ENCODE measurements at regions not wholly inside any gene's neighbourhood (a gene's known extent, or its start where the extent isn't known, plus 50 kb on each side); places are given as distances from the start of the nearest gene placed in this dataset.

- peak overlapping the region; percentile 50 to 84 (median 69) for H3K27ac ChIP-seq
- intact Hi-C loops (cut with DNase I): loop anchor here in 3 of 10 donors (5.0 to 10.0 kb wide), 6 partner anchors 45 to 143 kb away; partner anchors contain the start of gene KANK1 (in 1 of the 3)
- peaks cover 5 to 55% (median 24%) of the 10 kb centered on the region in 12 donors for H3K4me1 ChIP-seq
Observed at GRCh38 chr9:547314-547713, 294.2 kb upstream of the DMRT1 start.

DNA sequence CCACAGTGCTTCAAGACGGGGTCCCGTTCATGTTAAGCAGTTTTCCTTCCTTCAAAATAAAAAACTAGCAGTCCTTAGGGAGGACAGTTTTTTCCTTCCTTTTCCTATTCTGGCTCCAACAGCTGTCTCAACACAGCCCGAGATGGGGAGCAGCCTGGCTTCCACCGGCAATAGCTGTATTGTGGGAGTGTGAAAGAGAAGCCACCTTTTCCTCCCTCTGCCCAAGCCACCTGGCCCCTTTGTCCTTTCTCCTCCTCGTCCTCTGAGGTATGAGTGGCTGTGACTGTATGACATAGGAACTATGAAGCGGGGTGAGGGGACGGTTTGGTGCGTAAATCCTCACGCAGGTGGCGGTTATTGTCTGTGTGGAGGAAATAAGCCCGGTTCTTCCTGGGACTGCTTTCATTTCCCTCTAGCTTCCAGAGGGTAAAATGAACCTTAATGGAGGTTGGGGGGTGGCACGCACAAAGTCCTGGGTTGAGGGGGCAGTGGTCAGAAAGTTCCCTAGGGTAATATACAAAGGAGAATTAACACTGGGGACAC, 292.0 kb upstream of the DMRT1 start:
- TF ChIP-seq CTCF (IDR thresholded peaks at IDR 0.05) (no peak), POLR2A (IDR thresholded peaks at IDR 0.05) (no peak)
- Histone ChIP-seq H3K9me3 (no peaks in the 10 kb centered on the region), H3K4me3 (no peak overlapping the region), H3K27me3 (no peaks in the 10 kb centered on the region), H3K27ac (peak overlapping the region in 8 of 12 donors; percentile 12 to 60 (median 35)), H3K4me1 (peaks cover 5 to 62% (median 27%) of the 10 kb centered on the region in 12 donors), H3K36me3 (peaks cover 0 to 8% (median 0%) of the 10 kb centered on the region in 9 donors)
- ATAC-seq (no peak), DNase-seq (no peak)
- intact Hi-C loops (cut with DNase I): loop anchor here in 3 of 10 donors (5.0 to 10.0 kb wide), 6 partner anchors 47 to 145 kb away; partner anchors contain the start of gene KANK1 (in 1 of the 3)
- WGBS, 4 donors: 45 to 57% (median 49%) methylated on average over 12 of the region's 12 CpGs

More at GRCh38 chr9:547314-547713, 294.2 kb upstream of the DMRT1 start:
- WGBS, 4 donors: 25 to 37% (median 32%) methylated on average over 5 of the region's 5 CpGs
- TF ChIP-seq CTCF (IDR thresholded peaks at IDR 0.05) (no peak), POLR2A (IDR thresholded peaks at IDR 0.05) (no peak)
- peak overlapping the region in 9 of 12 donors; percentile 10 to 35 (median 25) for H3K4me3 ChIP-seq
- DNase-seq (no peak), ATAC-seq (no peak)
- H3K9me3 ChIP-seq: no peaks in the 10 kb centered on the region
- H3K36me3 ChIP-seq: peaks cover 0 to 8% (median 0%) of the 10 kb centered on the region in 9 donors
- no peaks in the 10 kb centered on the region for H3K27me3 ChIP-seq

DNA sequence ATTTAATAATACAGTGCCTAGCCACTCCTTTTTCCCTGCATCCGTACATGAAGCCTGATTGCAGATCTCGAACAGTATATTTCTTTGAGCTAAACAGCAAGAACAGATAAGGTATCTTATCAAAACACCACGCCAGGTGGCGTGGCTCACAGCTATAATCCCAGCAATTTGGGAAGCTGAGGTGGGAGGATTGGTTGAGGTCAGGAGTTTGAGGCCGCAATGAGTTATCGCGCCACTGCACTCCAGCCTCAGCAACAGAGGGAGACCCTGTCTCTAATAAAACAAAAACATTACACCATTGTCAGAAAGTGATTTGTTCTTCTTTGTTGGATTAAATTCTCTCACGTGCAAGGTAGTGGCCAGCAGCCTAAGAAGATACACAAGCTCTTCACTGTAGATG, 291.2 kb upstream of the DMRT1 start:
- Histone ChIP-seq H3K9me3 (no peaks in the 10 kb centered on the region), H3K27me3 (no peaks in the 10 kb centered on the region), H3K4me3 (no peak overlapping the region), H3K27ac (no peak overlapping the region), H3K36me3 (peaks cover 0 to 8% (median 0%) of the 10 kb centered on the region in 9 donors), H3K4me1 (peaks cover 5 to 59% (median 27%) of the 10 kb centered on the region in 12 donors)
- WGBS, 4 donors: 80 to 83% (median 81%) methylated on average over 8 of the region's 8 CpGs
- intact Hi-C loops (cut with DNase I): loop anchor here in 2 of 10 donors (5.0 to 10.0 kb wide), 2 partner anchors 54 to 163 kb away; no protein-coding TSS in a partner anchor
- DNase-seq: no peak
- TF ChIP-seq POLR2A (IDR thresholded peaks at IDR 0.05) (no peak), CTCF (IDR thresholded peaks at IDR 0.05) (no peak)
- no peak for ATAC-seq

Data from heart left ventricle (tissue), 16 donors.